Endothelial cell of umbilical vein (primary cell): ENCODE measurements at regions not wholly inside any gene's neighbourhood (a gene's known extent, or its start where the extent isn't known, plus 50 kb on each side); places are given as distances from the start of the nearest gene placed in this dataset.

Experiments used
- BruUV-seq: library from RNA; stranded (reverse); fragments of 400-500 nt; replicated peaks from 2 replicates; lab custom pipeline; 2021; lab: Mats Ljungman, UMichigan
- CTCF ChIA-PET: fragments of 300-600, 350-600 bp; sonication (Branson Sonifier 250); formaldehyde crosslinking; loops from one replicate; lab custom pipeline; 2021; ENCODE audit warnings: antibody characterized with exemption, inconsistent platforms; lab: Charles Lee
- POLR2A ChIA-PET: fragments of 300-600, 350-600 bp; sonication (Branson Sonifier 250); formaldehyde crosslinking; loops from one replicate; lab custom pipeline; 2021; ENCODE audit warnings: antibody characterized with exemption, inconsistent platforms; lab: Charles Lee
- DNase-seq: peaks from one replicate; pipeline ENCODE4 v3.0.0-alpha.2; 2011; ENCODE audit warnings: low read depth, low spot score
- FAIRE-seq: peaks from 2 replicates; lab custom pipeline; 2011; peaks lifted over from hg19 to GRCh38; lab: Jason Lieb, UNC
- H2AFZ ChIP-seq: 2 replicates; pipeline ENCODE4 v1.6.0; 2012; ENCODE audit warnings: low read depth, low read length, control low read depth, inconsistent platforms
- H3K27ac ChIP-seq: 2 replicates; pipeline ENCODE4 v1.5.1; 2011; ENCODE audit warnings: low read depth, mild to moderate bottlenecking, control low read depth, low read length, moderate library complexity; ENCODE audit not compliant: insufficient read depth
- H3K27me3 ChIP-seq, 2 experiments: 2 replicates each; pipeline versions ENCODE4 v1.6.0 to v1.6.1; 2011; ENCODE audit warnings: low read length in 2 of 2, mixed read lengths in 1 of 2; ENCODE audit not compliant: control insufficient read depth in 2 of 2, insufficient read depth in 2 of 2
- H3K36me3 ChIP-seq, 2 experiments: 2 replicates in 1 of 2; 3 replicates in 1 of 2; pipeline ENCODE4 v1.5.1; 2011; ENCODE audit warnings: low read length in 2 of 2, mild to moderate bottlenecking in 1 of 2, moderate library complexity in 1 of 2; ENCODE audit not compliant: control insufficient read depth in 2 of 2, insufficient read depth in 2 of 2; ENCODE audit errors: extremely low read depth in 1 of 2
- H3K4me1 ChIP-seq: 3 replicates; pipeline ENCODE4 v1.5.1; 2011; ENCODE audit warnings: mild to moderate bottlenecking, low read length; ENCODE audit not compliant: control insufficient read depth, insufficient read depth; ENCODE audit errors: extremely low read depth
- H3K4me2 ChIP-seq: 2 replicates; pipeline ENCODE4 v1.6.1; 2011; ENCODE audit warnings: low read length, control low read depth, mixed read lengths; ENCODE audit not compliant: insufficient read depth
- H3K4me3 ChIP-seq, 3 experiments: fragments of 200-600 bp in 1 of 3; sonication (generic), shearing (Covaris generic) in 1 of 3; replicated peaks in 1 of 3; 2 replicates each; pipeline ENCODE4 v1.5.1; 2011 to 2016; ENCODE audit warnings: control low read depth in 3 of 3, low read length in 3 of 3, mild to moderate bottlenecking in 2 of 3, inconsistent platforms in 1 of 3, low read depth in 1 of 3, moderate library complexity in 1 of 3; ENCODE audit not compliant: insufficient read depth in 1 of 3
- H3K79me2 ChIP-seq: 2 replicates; pipeline ENCODE4 v1.6.0; 2012; ENCODE audit warnings: low read length, inconsistent platforms; ENCODE audit not compliant: control insufficient read depth, insufficient read depth
- H3K9ac ChIP-seq: replicated peaks from 2 replicates; pipeline ENCODE3; 2011; ENCODE audit warnings: low read length, control low read depth; ENCODE audit not compliant: insufficient read depth; ENCODE audit errors: extremely low read depth
- H3K9me1 ChIP-seq: replicated peaks from 3 replicates; pipeline ENCODE4 v1.6.0; 2011; ENCODE audit warnings: mild to moderate bottlenecking, low read length; ENCODE audit not compliant: control insufficient read depth, insufficient read depth; ENCODE audit errors: extremely low read depth
- H3K9me3 ChIP-seq: replicated peaks from 2 replicates; pipeline ENCODE4 v1.5.1; 2012; ENCODE audit warnings: low read length, inconsistent platforms; ENCODE audit not compliant: control insufficient read depth, insufficient read depth
- H4K20me1 ChIP-seq: replicated peaks from 2 replicates; pipeline ENCODE3; 2011; ENCODE audit warnings: mild to moderate bottlenecking, low read length; ENCODE audit not compliant: control insufficient read depth, insufficient read depth; ENCODE audit errors: extremely low read depth
- EZH2 ChIP-seq: IDR thresholded peaks from 2 replicates; pipeline ENCODE4 v1.6.1; 2012; ENCODE audit warnings: borderline replicate concordance, low read depth, mild to moderate bottlenecking, moderate library complexity, low read length, inconsistent platforms; ENCODE audit not compliant: severe bottlenecking
- FOS ChIP-seq: IDR thresholded peaks from 2 replicates; pipeline ENCODE4 v1.6.1; 2011; ENCODE audit warnings: mild to moderate bottlenecking, low read length, moderate library complexity, borderline replicate concordance; ENCODE audit not compliant: insufficient read depth
- GATA2 ChIP-seq: IDR thresholded peaks from 2 replicates; pipeline ENCODE4 v1.7.0; 2011; ENCODE audit warnings: low read depth, mild to moderate bottlenecking, moderate library complexity, mixed read lengths, low read length; ENCODE audit not compliant: insufficient read length, insufficient read depth
- JUN ChIP-seq: IDR thresholded peaks from 2 replicates; pipeline ENCODE4 v1.6.1; 2011; ENCODE audit warnings: borderline replicate concordance, low read depth; ENCODE audit not compliant: insufficient read length, insufficient read depth
- MYC ChIP-seq: IDR thresholded peaks from one replicate; pipeline ENCODE4 v1.6.1; 2011; ENCODE audit warnings: mild to moderate bottlenecking, low read depth, low read length
- POLR2A ChIP-seq: IDR thresholded peaks from 2 replicates; pipeline ENCODE4 v1.6.1; 2012; ENCODE audit warnings: low read depth, mild to moderate bottlenecking, control low read depth, low read length
- POLR2AphosphoS5 ChIP-seq: IDR thresholded peaks from 2 replicates; pipeline ENCODE4 v1.6.1; 2012; ENCODE audit warnings: low read depth, mild to moderate bottlenecking, control low read depth, low read length, moderate library complexity; ENCODE audit not compliant: insufficient read depth
- dilution Hi-C: fragments of 300-500 bp; cut with MboI; formaldehyde crosslinking; loops from one replicate; pipeline ENCODE4 v1.15.0; 2019; ENCODE audit warnings: low sequenced_read_pairs; ENCODE audit not compliant: extremely low pct_ligation_motif_present
- intact Hi-C: fragments of 100-400 bp; cut with micrococcal nuclease; formaldehyde crosslinking; loops from one replicate; pipeline ENCODE4 v1.10.0; 2022
- TF ChIP-seq, protein P1 (sequence below), 2 donors: IDR thresholded peaks; 1 replicate in 1 of 2; 2 replicates in 1 of 2; pipeline ENCODE4 v1.5.1; 2011; ENCODE audit warnings: low read length in 2 of 2, mild to moderate bottlenecking in 2 of 2, moderate library complexity in 2 of 2, control low read depth in 1 of 2, inconsistent platforms in 1 of 2, low read depth in 1 of 2; ENCODE audit not compliant: insufficient read depth in 1 of 2; ENCODE audit errors: extremely low read depth in 1 of 2
- TF ChIP-seq, protein P2 (sequence below): IDR thresholded peaks from 2 replicates; pipeline ENCODE4 v1.6.1; 2011; ENCODE audit not compliant: insufficient read depth, insufficient read length

DNA sequence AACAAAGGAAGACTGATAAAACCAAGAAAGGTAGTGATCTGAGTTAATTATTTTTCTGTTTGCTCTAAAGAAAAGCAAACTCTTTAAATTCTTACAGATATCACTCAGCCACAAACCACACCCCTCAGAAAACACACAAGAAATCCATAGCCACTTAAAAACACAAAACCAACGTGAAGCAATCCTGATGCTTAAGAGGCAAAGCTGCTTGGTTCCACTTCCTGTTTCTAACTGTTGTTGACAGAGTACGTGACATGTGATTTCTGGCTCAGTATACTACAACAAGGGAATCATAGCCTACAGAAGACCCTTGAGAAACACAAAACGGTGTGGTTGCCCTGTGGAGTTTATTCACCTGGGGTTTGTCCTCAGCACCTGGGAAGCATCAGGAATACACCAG lies 240.9 kb upstream of the APCDD1 start:
- no peak overlapping the region for H2AFZ ChIP-seq
- H3K4me3 ChIP-seq: no peak overlapping the region
- ChIA-PET POLR2A (no interaction called here), CTCF (interaction anchor here (1.2 kb wide), 1 partner anchor 180 kb away, joined by 3 read pairs; no protein-coding TSS in a partner anchor)
- no peak overlapping the region for H3K9ac ChIP-seq
- no peaks in the 10 kb centered on the region for H3K9me1 ChIP-seq
- peaks cover 0 to 13% of the 10 kb centered on the region in 2 experiments for H3K27me3 ChIP-seq
- no peak overlapping the region for H3K27ac ChIP-seq
- TF ChIP-seq FOS (no peak), GATA2 (no peak), JUN (no peak), POLR2AphosphoS5 (no peak), POLR2A (no peak), EZH2 (no peak), MYC (no peak)
- TF ChIP-seq, protein P1, sequence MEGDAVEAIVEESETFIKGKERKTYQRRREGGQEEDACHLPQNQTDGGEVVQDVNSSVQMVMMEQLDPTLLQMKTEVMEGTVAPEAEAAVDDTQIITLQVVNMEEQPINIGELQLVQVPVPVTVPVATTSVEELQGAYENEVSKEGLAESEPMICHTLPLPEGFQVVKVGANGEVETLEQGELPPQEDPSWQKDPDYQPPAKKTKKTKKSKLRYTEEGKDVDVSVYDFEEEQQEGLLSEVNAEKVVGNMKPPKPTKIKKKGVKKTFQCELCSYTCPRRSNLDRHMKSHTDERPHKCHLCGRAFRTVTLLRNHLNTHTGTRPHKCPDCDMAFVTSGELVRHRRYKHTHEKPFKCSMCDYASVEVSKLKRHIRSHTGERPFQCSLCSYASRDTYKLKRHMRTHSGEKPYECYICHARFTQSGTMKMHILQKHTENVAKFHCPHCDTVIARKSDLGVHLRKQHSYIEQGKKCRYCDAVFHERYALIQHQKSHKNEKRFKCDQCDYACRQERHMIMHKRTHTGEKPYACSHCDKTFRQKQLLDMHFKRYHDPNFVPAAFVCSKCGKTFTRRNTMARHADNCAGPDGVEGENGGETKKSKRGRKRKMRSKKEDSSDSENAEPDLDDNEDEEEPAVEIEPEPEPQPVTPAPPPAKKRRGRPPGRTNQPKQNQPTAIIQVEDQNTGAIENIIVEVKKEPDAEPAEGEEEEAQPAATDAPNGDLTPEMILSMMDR (IDR thresholded peaks at IDR 0.05; ENCODE audit: extremely low read depth in 1 of 2, insufficient read depth in 1 of 2, low read depth in 1 of 2, low read length in 2 of 2): no peak
- TF ChIP-seq, protein P2, sequence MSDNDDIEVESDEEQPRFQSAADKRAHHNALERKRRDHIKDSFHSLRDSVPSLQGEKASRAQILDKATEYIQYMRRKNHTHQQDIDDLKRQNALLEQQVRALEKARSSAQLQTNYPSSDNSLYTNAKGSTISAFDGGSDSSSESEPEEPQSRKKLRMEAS: no peak
- no peak overlapping the region for H3K4me2 ChIP-seq
- H3K9me3 ChIP-seq: no peaks in the 10 kb centered on the region
- FAIRE-seq (peak; percentile 33), DNase-seq (peak; percentile 4)
- no peaks in the 10 kb centered on the region for H3K4me1 ChIP-seq
- H4K20me1 ChIP-seq: no peaks in the 10 kb centered on the region
- H3K36me3 ChIP-seq: no peaks in the 10 kb centered on the region
- no peaks in the 10 kb centered on the region for H3K79me2 ChIP-seq
- intact Hi-C loops (no loop called here), dilution Hi-C loops (no loop called here)
- BruUV-seq: no TSS peak
